ENCODE measurements at regions not wholly inside any gene's neighbourhood (a gene's known extent, or its start where the extent isn't known, plus 50 kb on each side); places are given as distances from the start of the nearest gene placed in this dataset.

DNA sequence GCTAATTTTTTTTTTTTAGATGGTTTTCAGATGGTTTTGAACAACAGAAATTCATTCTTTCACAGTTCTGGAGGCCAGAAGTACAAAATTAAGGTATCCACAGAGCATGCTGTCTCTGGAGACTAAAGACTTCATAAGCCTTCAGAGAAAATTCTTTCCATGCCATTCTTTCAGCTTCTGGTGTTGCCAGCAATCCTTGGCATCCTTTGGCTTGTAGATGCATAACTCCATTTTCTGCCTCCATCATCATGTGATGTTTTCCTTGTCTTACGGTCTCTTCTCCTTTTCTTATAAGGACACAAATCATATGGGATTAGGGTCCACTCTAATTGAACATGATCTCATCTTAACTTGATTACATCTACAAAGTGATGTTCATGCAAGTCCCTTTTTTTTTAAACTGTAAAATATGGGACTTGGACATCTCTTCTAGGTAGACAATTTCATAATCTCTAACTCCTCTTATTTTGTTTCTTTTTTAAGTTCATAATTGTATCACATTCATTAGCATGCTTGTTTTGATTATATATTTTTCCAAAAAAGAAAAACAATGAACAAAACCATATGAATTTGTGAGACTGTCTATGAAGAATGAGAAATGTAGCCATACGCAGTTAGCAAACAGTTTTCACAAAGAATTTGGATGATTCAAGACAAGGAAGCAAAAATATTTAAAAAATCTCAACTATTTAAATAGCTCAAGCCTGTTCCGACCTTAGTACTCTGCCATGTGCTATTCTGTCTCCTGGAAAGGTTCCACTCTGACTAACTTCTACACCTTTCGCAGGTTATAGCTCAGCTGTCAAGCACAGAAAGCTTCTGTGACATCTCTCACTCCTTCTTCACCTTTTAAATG is 53.1 kb upstream of the GIMD1 start:
- DNase-seq (ENCODE audit: low spot score): no peak
- intact Hi-C loops (cut with DNase I): no loop called here
- no peak for ATAC-seq

DNA sequence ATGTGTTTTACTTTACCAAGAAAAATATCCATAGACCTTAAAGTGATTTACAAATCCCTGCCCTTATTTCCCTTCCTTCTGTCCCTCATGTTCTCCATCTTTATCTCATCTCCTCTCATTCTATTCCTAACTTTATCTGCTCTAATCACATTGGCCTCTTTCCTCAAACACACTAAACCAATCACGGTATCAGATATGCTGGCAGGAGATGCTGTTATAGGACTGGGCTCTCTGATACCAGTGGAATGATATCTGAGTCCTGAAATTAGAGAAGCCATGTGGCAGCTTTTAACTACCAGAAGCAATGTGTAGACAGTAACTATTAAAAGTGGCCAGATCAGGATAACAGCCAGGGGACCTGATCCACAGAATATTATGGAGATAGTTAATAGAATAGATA is 49.9 kb upstream of the GIMD1 start:
- no peak for ATAC-seq
- intact Hi-C loops (cut with DNase I): no loop called here
- no peak for DNase-seq (ENCODE audit: low spot score)
